GM19397 (cell line): ENCODE measurements at regions not wholly inside any gene's neighbourhood (a gene's known extent, or its start where the extent isn't known, plus 50 kb on each side); places are given as distances from the start of the nearest gene placed in this dataset.

Experiments
- ATAC-seq: cut with Tn5 transposase; IDR thresholded peaks from one replicate; pipeline ENCODE4 v1.9.1; 2021; ENCODE audit warnings: mild to moderate bottlenecking, moderate library complexity; ENCODE audit not compliant: unreplicated experiment

DNA sequence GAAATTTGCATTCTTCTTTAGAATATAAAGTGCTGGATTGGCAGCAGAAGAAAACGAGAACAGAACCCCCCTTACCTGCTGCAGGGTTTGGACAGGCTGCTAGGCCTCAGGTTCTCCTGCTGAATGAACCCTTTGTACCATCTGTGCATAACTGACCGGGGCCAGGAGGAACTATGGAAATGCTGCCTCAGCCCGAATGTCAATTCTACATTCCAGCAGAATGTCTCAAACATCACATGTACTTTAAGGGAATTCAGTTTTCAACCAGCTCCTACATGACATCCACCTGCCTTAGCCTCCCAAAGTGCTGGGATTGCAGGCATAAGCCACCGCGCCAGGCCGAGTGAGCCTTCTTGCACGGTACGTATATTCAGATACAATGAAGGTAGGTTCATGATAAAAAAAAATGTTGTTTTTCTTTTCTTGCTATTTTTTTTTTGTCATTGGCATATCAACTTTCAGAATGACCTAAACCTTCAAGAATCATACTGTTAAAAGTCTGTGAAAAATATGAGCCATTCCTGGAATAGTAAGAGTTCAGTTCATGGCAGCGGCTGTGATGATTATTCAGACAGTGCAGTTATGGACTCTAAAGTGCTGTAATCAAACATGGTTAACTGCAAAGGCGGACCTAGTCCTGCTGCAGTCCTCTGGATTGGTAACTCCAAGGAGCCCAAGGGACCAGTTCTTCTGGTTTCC, 84.4 kb upstream of the TNS3 start:
- ATAC-seq = no peak

GRCh38 chr7:47664650-47665195, 82.8 kb upstream of the TNS3 start:
- no peak for ATAC-seq

DNA sequence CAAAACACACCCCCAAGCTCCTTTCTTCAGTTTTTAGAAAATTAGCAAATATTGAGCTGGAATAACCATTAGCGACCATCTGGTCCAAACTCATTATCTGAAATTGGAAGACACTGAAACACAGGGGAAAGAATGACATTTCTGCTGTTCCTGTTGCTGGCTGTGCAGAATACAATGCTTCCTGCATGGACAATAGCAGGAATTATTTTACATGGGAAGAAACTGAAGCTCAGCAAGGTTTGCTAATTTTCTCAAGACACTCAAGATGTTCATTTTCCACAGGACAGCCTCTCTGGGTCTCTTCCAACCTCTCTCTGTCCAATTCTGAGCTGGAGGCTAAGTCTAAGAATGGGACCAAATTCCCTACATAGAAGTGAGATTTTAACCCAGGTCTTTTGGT, 81.9 kb upstream of the TNS3 start:
- ATAC-seq = no peak

- ATAC-seq = no peak
Measured at GRCh38 chr7:47663213-47663612, 81.3 kb upstream of the TNS3 start.

DNA sequence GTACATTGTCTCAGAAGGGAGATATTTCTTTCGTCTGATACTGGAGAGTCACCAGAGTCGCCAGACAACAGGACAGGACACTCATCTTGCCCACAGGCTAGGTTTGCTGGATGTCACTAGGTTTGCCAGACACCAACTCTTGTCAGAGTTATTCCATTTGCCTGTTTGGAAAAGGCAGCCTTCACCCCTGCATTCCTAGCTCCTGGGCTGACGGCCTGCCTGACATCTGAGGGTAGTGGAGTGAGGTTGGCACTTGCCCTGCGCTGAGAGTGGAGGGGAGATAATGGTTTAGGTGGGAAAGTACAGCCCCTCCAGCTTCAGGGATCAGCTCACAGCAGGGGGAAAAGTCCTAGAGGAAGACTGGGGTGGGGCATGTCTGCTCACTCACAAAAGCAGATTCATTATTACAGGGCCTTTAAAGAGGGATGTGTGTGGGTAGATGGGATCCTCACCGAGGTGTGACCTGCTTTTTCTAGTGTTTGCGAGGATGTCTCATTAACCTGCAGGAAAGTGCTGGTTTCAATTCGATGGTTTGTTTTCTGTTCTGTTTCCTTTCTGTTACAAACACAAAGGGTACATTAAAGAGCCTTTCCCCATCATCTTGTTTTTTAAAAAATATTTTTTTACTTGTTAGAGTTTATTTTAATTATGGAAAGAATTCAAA, 79.3 kb upstream of the TNS3 start:
- no peak for ATAC-seq

GRCh38 chr7:47659664-47660462, 78.0 kb upstream of the TNS3 start:
- no peak for ATAC-seq

- no peak for ATAC-seq
Measured at GRCh38 chr7:47658886-47659635, 77.2 kb upstream of the TNS3 start.

DNA sequence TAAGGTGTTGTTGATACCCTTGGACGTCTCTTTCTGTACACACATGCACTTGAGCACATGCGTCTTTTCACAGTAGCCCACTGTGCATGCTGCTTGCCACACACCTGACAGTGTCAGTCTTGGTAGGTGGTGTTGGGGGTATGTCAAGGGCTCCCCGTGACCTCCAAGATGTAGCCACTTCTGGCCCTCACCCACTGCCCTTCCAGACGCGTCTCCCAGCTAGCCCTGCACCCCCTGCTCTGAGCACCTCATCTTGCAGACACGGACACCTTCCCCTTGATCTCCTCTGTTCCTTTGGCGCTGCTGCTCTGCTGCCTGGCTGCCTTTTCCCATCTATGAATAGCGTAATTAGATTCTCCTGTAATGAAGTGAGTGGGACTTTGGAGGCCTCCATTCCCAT, 75.2 kb upstream of the TNS3 start:
- ATAC-seq = no peak

GRCh38 chr7:47654672-47655298, 72.9 kb upstream of the TNS3 start:
- ATAC-seq = no peak

GRCh38 chr7:47653550-47654411, 71.9 kb upstream of the TNS3 start:
- no peak for ATAC-seq

DNA sequence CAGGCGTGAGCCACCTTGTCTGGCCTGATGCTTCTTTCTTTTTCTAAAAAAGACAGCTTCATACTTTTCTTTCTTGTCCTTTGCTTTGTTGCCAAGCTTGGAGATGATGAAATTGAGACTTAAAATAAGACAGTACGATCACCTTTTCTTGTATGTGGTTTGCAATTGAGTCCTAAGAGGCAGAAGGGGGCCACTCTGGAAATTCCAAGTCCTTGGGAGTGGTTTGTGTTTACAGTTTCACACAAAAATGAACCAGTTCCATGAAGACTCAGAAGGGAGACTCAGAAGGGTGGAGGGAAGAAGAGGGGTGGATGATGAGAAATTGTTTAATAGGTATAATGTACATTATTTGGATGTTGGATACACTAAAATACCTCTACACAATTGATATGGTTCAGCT, 70.7 kb upstream of the TNS3 start:
- no peak for ATAC-seq

DNA sequence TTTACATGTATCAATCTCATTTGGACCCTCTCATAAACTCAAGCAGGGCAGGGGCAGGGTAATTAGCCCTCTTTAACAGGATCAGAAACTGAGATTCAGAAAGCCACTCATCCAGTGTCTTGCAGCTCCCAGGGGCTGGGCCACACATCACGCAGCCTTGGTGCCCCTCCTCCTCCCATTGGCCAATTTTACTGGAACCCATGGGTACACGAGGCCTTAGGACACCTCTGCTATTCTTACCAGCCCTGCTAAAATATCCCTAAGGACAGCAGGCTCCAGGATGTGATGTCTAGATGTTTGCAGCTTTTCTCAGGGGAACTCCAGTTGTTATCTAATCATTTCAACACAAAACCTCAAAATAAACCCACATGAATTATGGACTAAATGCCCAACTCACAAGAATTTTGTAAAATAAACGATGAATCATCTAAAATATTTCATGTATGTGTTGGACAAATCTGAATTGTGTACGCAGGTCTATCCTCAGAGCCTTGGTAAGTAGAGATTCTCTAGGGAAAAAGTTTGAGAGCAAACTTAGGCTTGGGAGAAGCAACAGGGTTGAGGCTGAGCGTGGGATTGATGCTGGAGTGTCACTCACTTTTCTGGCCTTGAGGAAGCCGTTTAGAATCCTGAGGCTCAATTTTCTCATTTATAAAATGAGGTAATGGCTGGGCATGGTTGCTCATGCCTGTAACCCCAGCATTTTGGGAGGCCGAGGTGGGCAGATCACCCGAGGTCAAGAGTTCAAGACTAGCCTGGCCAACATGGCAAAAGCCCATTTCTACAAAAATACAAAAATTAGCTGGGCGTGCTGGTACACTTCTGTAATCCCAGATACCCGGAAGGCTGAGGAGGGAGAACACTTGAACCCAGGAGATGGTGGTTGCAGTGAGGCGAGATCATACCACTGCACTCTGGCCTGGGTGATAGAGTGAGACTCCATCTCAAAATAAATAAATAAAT, 69.7 kb upstream of the TNS3 start:
- ATAC-seq = no peak

DNA sequence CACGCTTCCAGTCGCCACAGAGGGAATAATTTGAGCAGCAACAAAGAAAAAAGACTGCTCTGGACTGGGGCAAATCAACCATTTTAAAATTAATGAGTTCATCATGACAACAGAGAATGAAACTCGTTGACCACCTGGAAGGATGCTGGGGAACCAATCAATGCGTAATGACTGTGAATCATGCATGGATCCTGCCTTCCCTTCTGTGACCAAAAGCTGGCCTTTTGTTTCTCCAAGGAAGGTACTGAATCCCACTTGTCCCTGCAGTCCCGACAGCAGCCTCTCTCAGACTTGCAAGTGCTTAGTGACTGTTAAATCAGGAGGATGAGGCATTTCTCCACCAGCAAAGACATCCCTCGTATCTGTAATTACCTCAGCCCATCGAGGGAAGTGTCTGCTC, 68.0 kb upstream of the TNS3 start:
- ATAC-seq = no peak

DNA sequence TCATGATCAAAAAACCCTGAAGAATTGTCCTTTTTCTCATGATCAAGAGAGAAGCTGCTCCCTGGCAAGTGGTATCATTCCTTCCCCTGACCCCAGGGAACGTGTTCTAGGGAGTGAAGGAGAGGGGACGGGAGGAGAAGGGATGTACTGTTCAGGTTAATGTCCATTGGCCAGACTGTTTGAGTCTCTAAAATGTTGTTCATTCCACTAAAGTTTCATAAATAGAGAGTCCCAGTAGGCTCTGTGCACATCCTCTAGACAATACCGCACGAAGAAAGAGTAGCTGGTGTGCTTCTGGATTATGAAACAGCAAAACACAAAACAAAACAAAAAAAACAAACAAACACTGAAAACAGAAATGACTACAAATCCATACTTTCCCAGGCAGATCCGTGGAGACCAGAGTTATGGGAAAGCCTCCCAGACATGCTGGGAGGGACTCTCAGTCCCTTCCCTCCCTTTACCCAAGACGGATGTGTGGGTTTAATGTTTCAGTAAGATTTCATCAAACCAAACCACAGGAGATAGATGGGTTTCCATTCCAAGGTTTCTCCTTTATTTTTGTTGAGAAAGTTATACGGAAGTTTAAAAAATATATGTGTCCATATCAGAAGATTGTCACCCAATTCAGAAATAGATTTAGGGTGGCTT, 66.5 kb upstream of the TNS3 start:
- ATAC-seq = no peak

- no peak for ATAC-seq
Measured at GRCh38 chr7:47647918-47648250, 66.0 kb upstream of the TNS3 start.

GRCh38 chr7:47647181-47647917, 65.4 kb upstream of the TNS3 start:
- ATAC-seq = peak; percentile 91

- ATAC-seq = no peak
Measured at GRCh38 chr7:47643716-47644400, 61.9 kb upstream of the TNS3 start.
